ENCODE measurements at regions not wholly inside any gene's neighbourhood (a gene's known extent, or its start where the extent isn't known, plus 50 kb on each side); places are given as distances from the start of the nearest gene placed in this dataset.

DNA sequence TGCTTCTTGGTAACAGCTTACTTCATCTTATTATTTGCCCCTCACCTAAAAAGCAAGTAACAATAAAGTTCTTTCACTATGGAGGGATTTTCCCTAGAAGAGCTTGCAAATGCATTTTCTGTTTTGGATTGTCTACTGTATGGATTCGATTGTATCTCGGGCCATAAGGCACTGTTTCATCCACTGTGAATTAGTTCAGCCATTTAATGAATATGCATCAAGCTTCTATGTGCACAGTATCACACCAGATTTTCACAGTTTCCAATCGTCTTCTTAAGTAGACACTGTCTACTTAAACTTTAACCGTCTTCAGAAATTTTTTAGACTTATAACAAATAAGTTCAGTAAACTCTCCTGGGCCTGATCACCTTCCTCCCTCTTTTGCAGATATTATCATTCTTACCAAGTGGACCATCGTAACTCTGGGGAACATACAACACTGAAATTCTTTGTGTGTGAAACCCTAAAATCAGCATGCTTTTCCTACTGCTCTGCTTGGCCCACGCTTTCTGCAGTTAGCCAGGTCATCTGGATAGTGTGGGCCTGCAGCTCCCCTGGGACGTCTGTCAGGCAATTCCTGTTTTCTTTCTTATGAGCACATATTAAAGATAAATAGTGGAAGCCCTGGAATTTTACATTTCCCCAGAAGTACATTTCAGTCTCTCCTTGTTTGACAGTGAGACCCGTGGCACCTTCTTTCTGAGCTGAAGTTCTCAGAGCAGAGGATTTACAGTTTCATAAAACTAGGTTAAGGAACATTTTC lies 136.5 kb upstream of the PDE10A start:
- no peak for TF ChIP-seq EZH2 (IDR thresholded peaks at IDR 0.05; ENCODE audit: insufficient read depth, poor library complexity, severe bottlenecking)
- no peak for TF ChIP-seq EZH2phosphoT487 (IDR thresholded peaks at IDR 0.05; ENCODE audit: insufficient read depth, low read depth)
